Lung (tissue), 11 donors: ENCODE measurements at regions not wholly inside any gene's neighbourhood (a gene's known extent, or its start where the extent isn't known, plus 50 kb on each side); places are given as distances from the start of the nearest gene placed in this dataset.

Experiments used
- ATAC-seq: fragments of 200-7000 bp; cut with Tn5 transposase; one replicate; pipeline ENCODE4 v1.9.1; 2020; ENCODE audit warnings: moderate number of reproducible peaks; ENCODE audit not compliant: insufficient read depth, low FRiP score
- DNase-seq, 3 donors: peaks; one replicate each; pipeline ENCODE4 v3.0.0-alpha.2; 2013 to 2017
- H3K27ac ChIP-seq, 2 donors: one replicate each; pipeline ENCODE4 v1.5.1; 2013; ENCODE audit warnings: mild to moderate bottlenecking in 2 of 2, moderate library complexity in 2 of 2, control low read depth in 1 of 2, inconsistent platforms in 1 of 2, low read depth in 1 of 2, low read length in 1 of 2
- H3K27me3 ChIP-seq, 3 donors: one replicate each; pipeline ENCODE4 v1.5.1; 2013; ENCODE audit warnings: low read length in 2 of 3; ENCODE audit not compliant: control insufficient read depth in 3 of 3, insufficient read depth in 3 of 3
- H3K36me3 ChIP-seq, 4 donors: one replicate each; pipeline ENCODE4 v1.5.1; 2013; ENCODE audit warnings: low read length in 4 of 4, mild to moderate bottlenecking in 1 of 4, moderate library complexity in 1 of 4; ENCODE audit not compliant: control insufficient read depth in 4 of 4, insufficient read depth in 4 of 4
- H3K4me1 ChIP-seq, 5 donors: one replicate each; pipeline ENCODE4 v1.5.1; 2013; ENCODE audit warnings: low read length in 5 of 5, mild to moderate bottlenecking in 2 of 5, moderate library complexity in 1 of 5; ENCODE audit not compliant: control insufficient read depth in 5 of 5, insufficient read depth in 5 of 5
- H3K4me3 ChIP-seq: one replicate; pipeline ENCODE4 v1.5.1; 2013; ENCODE audit warnings: mild to moderate bottlenecking, control low read depth, moderate library complexity
- H3K9ac ChIP-seq, 2 donors: one replicate each; pipeline ENCODE4 v1.5.1; 2013; ENCODE audit warnings: low read length in 2 of 2, control low read depth in 1 of 2; ENCODE audit not compliant: insufficient read depth in 1 of 2
- H3K9me3 ChIP-seq, 4 donors: one replicate each; pipeline ENCODE4 v1.5.1; 2013; ENCODE audit warnings: low read length in 3 of 4, mild to moderate bottlenecking in 1 of 4, moderate library complexity in 1 of 4; ENCODE audit not compliant: control insufficient read depth in 4 of 4, insufficient read depth in 3 of 4
- WGBS, 2 donors: extraction: QIAGEN DNeasy Blood & Tissue Kit; methylation state at CpG; one replicate each; pipeline ENCODE4 v1.1.7; 2013; 5-methylcytosine and 5-hydroxymethylcytosine counted together
- TF ChIP-seq, protein P1 (sequence below): IDR thresholded peaks from 2 replicates; pipeline ENCODE4 v1.5.1; 2012; ENCODE audit warnings: mild to moderate bottlenecking; ENCODE audit errors: control extremely low read depth, extremely low read depth
- donor health status: control.
- donor health status: control.
- donor health status: Bipolar disorder and iron deficiency.
- donor health status: healthy.
- donor health status: DM: yes; HTN: yes; CAD: no.

DNA sequence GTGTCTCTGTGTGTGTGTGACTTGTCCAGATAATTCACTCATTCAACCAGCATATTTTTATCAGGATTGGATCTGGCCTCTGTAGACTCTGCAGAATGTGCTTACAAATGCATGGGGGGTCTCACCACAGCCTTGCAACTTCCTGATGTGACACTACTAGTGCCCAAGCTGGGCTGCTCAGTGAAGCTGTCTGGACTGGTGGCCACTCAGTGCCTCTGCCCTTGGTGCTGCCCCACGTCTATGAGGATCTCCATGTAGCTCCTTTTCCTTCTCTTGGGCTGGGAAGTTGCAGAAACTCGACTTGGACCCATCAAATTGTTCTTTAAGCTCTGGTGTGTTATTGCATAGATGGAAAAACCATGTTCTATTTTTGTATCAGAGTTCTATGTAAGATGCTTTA is 75.8 kb downstream of the NRN1 start:
- 51 to 59% methylated on average over 2 of the region's 2 CpGs for WGBS, 2 donors
- no peaks in the 10 kb centered on the region for H3K4me1 ChIP-seq
- H3K36me3 ChIP-seq, result no peaks in the 10 kb centered on the region
- H3K9ac ChIP-seq, result no peak overlapping the region
- DNase-seq, result no peak
- H3K9me3 ChIP-seq, result peaks cover 0 to 13% (median 3%) of the 10 kb centered on the region in 4 donors
- no peak overlapping the region for H3K4me3 ChIP-seq
- no peaks in the 10 kb centered on the region for H3K27me3 ChIP-seq
- TF ChIP-seq, protein P1, sequence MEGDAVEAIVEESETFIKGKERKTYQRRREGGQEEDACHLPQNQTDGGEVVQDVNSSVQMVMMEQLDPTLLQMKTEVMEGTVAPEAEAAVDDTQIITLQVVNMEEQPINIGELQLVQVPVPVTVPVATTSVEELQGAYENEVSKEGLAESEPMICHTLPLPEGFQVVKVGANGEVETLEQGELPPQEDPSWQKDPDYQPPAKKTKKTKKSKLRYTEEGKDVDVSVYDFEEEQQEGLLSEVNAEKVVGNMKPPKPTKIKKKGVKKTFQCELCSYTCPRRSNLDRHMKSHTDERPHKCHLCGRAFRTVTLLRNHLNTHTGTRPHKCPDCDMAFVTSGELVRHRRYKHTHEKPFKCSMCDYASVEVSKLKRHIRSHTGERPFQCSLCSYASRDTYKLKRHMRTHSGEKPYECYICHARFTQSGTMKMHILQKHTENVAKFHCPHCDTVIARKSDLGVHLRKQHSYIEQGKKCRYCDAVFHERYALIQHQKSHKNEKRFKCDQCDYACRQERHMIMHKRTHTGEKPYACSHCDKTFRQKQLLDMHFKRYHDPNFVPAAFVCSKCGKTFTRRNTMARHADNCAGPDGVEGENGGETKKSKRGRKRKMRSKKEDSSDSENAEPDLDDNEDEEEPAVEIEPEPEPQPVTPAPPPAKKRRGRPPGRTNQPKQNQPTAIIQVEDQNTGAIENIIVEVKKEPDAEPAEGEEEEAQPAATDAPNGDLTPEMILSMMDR, result no peak
- H3K27ac ChIP-seq, result no peak overlapping the region
- ATAC-seq, result no peak

DNA sequence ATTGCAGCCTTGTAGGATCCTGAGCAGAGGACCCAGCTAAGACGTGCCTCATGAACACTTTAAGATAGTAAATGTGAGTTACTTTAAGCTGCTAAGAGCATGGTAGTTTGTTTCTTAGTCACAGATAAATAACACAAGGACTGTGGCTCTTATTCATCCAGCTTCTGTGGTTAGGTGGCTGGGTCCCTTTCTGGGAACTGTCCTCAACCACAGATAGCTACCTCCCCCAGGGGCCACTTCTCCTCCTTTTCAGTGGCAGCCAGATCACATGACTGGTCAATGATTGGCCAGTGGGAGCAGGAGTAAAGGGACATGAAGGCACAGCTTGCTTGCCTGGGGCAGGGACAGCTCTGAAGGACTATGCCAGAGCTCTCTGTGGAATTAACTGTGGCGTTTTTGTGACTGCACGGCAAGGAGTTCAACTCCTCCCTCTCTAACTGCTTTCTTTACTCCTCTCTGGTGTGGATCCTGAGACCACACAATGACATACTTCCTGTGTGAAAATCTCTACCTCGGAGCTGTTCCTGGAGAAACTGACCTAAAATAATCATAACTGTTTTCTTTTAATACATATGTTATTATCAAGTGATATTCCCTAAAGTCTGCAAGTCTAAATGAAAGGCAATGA is 76.5 kb downstream of the NRN1 start:
- no peak for ATAC-seq

DNA sequence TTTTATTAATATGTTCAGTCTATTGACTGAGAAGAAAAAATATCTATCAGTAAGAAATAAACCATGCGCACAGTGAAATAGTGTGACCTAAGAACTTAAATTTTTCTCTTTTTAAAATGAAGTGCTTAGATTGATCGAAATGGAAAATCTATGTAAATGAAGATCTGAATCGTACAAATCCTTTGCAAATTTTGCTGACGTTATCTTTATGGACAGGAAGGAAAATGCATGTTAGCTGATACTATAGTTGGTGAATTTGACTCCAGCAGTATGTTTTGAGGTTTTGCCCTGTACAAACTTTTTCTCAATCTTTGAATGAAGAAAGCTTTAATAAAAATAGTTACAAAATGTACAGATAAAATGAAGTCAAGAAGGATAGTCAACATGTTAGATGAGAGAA is 82.9 kb downstream of the NRN1 start:
- TF ChIP-seq, protein P1, result no peak
- H3K9me3 ChIP-seq, result peaks cover 0 to 3% (median 1%) of the 10 kb centered on the region in 4 donors
- H3K4me1 ChIP-seq, result no peaks in the 10 kb centered on the region
- no peaks in the 10 kb centered on the region for H3K27me3 ChIP-seq
- no peak overlapping the region for H3K4me3 ChIP-seq
- H3K27ac ChIP-seq, result no peak overlapping the region
- DNase-seq, result no peak
- H3K9ac ChIP-seq, result no peak overlapping the region
- no peaks in the 10 kb centered on the region for H3K36me3 ChIP-seq
- no peak for ATAC-seq
- 92 to 94% methylated on average over 4 of the region's 4 CpGs for WGBS, 2 donors

More for the DNA sequence above, 76.5 kb downstream of the NRN1 start:
- no peak for DNase-seq
- no peak overlapping the region for H3K4me3 ChIP-seq
- no peaks in the 10 kb centered on the region for H3K4me1 ChIP-seq
- TF ChIP-seq, protein P1, result no peak
- no peak overlapping the region for H3K9ac ChIP-seq
- H3K27me3 ChIP-seq, result no peaks in the 10 kb centered on the region
- no peaks in the 10 kb centered on the region for H3K36me3 ChIP-seq
- peaks cover 0 to 13% (median 5%) of the 10 kb centered on the region in 4 donors for H3K9me3 ChIP-seq
- 69 to 79% methylated on average over 4 of the region's 4 CpGs for WGBS, 2 donors
- no peak overlapping the region for H3K27ac ChIP-seq

DNA sequence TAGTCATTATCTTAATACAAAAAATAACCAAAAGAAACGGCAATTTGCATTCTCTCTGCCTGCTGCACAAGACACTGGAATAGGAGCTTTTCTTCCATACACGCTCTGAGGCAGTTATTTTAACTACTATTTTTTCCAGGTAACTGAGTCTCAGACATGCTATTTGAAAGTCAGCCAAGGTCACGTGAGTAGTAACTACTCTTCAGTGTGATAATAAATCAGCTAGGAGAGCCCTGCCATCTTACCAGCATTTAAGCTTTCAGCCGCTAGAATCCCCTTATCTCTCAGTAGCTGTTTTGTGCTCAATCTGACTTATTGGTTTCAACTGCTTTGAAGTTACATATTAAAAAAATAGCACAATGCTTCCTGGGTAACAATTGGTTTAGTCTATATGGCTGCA is 84.5 kb downstream of the NRN1 start:
- 75 to 82% methylated on average over 4 of the region's 4 CpGs for WGBS, 2 donors

More for the DNA sequence above, 84.5 kb downstream of the NRN1 start:
- TF ChIP-seq, protein P1, result no peak
- Histone ChIP-seq H3K36me3 (no peaks in the 10 kb centered on the region), H3K9ac (no peak overlapping the region), H3K4me3 (no peak overlapping the region), H3K4me1 (no peaks in the 10 kb centered on the region), H3K9me3 (peaks cover 0 to 3% (median 1%) of the 10 kb centered on the region in 4 donors), H3K27me3 (no peaks in the 10 kb centered on the region), H3K27ac (no peak overlapping the region)
- no peak for DNase-seq
- no peak for ATAC-seq
